Effector CD4-positive, alpha-beta T cell (primary cell): ENCODE measurements at regions not wholly inside any gene's neighbourhood (a gene's known extent, or its start where the extent isn't known, plus 50 kb on each side); places are given as distances from the start of the nearest gene placed in this dataset.

Experiments used
- DNase-seq: peaks from one replicate; pipeline ENCODE4 v3.0.0-alpha.2; 2020

DNA sequence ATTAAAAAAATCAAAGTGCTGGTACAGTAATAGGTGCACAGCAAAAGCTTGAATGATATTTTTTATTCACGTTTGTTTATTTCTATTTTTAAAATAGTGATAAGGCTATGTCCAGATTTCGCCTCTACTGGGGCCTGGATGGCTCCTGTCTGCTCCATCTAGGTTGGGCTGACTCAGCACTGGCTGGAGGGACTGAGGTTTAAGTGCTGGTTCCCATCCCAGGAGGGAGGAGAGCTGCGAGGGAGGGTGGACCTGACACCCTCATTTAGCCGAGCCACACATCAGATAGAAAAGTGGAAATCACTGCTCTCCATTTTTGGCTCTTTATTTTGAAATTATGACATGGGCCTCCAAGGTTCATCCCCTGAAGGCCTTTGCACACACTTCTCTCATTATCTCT, 95.4 kb upstream of the AGBL1 start:
- DNase-seq = no peak

DNA sequence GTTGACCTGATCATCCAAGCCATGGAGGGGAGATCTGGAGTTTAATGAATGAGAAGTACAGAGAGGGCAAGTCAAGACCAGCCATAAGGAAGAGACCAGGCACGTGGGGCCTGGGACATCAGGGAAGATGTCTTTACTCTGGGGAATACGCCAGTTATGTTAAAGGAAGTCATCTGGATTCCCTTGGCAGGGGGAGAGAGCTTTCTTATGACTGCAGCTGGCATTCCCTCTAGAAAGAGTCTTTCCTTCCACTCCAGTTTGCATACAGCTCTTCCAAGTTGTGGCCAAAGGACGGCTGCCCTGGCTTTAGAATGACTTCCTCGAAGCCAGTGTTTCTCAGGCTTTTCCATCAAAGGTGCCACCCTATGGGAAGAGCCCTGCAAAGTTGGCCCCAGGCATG, 93.6 kb upstream of the AGBL1 start:
- DNase-seq = no peak

DNA sequence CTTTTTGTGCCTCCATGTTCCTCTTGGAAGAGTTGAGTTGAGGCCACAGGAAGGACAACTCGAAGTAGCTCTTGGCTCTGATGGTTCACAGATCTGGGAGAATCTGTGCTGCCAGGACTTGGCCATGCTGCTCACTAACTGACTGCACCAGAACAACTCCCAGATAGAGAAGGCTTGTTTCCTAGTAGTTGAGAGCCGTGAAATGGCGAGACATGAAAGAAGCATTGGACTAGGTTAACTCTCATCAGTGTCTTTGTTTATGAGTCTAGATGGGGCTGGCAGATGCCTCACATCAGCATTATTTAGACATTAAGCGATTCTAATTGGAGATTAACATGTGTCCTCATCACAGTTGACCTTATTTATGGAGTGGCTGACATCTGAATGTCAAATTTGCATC, 92.9 kb upstream of the AGBL1 start:
- no peak for DNase-seq

DNA sequence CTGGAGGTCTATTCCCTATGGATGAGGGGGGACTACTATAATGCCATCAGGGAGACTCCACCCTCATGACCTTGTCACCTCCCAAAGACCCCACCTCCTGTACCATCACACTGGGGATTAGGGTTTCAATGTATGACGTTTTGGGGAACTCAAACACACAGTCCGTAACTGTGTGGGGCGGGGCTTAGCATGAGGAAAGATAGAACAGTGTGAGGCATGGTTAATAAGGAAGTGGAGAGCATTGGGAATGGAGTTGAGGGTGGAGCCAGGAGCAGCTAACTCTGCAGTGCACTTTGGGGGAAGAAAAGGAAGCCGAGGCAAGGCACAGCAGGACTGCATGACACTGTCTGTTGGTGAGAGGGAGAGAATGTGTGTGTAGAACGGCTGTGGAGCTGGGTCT, 90.9 kb upstream of the AGBL1 start:
- DNase-seq = no peak

DNA sequence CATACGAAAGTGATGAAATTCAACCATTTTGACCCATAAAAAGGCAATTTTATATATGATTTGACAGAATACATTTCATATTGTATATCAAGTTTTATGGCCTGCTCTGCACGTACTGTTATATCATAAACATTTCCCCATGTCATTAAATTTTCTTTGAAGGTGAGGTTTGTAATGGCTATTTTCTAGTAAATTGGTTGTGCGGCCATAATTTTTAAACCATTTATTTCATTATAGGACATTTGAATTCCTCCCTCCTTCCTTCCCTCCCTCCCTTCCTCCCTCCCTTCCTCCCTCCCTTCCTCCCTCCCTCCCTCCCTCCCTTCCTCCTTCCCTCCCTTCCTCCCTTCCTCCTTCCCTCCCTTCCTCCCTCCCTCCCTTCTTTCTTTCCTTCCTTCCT, 87.4 kb upstream of the AGBL1 start:
- DNase-seq = no peak

DNA sequence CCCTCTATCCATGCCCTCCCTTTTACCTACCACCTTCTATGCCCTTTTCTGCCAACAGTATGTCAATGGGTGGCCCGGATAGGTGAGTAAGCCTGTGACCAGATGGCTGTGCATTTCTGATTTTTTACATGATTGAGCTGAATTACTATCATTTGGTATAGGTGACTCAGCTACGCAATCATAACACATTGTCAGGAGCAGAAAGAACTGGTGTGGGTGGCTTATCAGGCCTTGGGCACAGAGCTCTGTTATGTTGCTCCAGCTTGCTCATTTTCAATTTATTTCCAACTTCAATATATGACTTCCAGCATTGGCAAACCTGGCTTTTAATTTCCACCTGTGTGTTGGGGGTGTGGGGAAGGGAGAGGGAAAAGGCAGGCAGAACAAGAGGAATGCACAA, 86.6 kb upstream of the AGBL1 start:
- no peak for DNase-seq

DNA sequence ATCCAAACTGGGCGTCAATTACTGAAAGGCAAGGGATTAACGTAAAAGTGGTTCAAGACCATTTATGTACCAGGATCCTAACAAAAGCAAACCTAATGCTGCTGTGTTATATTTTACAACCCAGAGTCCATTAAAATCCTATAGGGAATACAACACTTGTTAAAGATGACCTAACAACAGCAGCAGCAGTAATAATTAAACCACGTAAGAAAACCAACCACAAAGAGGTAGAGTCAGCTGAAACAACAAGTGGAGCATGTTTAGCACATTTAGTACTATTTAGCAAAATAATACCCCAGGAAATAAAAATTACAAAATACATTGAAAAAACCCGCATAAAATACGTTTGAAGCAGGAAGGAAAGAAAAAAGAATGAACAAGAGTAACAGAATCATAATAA, 82.1 kb upstream of the AGBL1 start:
- no peak for DNase-seq

DNA sequence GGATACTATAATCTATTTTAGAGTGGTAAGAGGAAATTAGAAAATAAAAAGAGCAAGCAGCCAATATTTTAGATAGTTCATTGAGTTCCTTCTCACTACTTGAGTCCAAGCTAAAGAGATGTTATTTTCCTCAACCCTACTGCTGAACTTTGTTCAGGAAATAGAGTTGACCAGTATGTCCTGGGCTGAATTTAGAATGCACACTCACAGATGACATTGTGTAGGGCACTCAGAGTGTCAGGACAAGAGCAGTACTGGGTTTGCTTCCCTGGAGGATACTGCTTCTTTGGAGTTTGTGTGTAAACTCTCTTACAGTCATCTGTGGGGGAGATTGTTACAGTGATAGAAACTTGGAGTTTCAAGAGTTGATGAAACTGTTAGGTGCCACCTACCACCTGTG, 80.0 kb upstream of the AGBL1 start:
- DNase-seq = no peak

DNA sequence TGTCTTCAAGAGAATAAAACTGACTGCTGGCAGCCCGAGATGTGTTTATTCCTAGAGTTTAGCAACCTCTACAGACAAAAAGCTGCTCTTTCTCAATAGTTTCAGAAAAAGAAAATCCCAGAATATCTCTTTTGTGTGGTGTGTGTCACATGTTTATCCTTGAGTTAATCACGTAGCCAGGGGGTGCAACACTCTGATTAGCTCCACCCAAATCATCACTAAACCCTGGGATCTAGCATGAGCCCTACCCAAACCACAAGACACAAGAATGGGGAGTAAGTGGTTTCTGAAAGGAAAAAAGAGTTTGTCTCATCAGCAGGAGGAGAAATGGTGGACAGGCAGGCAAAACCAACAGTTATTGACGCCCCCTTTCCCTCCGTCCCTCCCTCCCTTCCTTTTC, 78.5 kb upstream of the AGBL1 start:
- DNase-seq = no peak

DNA sequence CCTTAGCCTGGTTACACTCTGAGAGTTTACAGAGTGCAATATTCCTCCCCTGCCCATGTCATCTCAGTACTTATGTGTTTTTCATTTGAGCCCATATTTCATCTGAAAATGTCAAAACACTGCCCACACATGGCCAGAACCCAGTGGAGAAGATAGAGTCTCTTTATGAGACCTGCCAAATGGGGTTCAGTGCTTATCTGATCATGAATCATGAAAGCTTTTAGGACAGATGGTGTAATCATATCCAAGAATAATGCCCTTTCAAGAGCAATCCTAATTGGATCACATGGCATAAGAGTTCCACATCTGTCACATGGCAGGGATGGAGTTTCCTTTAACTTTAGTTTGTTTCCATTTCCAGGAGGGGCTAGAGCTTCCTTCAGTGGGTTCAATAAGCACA, 77.2 kb upstream of the AGBL1 start:
- DNase-seq = no peak

DNA sequence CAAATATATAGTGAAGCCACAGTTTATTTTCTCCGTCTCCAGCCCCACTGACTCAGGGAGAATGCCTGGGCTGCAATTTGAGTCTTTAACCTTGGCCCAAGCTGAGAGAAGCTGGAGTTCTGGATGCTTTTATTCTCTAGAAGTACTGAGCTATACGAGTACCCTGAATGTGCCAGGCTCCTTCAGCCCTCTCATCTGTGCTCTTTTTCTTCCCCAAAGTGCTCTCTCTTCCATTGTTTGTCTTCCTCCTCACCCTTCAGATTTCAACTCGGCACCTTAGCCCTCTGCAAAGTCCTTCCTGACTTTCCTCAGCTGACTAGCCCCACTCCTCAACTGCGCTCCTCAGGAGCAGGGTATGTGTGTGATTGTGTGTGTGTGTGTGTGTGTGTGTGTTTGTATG, 75.6 kb upstream of the AGBL1 start:
- no peak for DNase-seq

DNA sequence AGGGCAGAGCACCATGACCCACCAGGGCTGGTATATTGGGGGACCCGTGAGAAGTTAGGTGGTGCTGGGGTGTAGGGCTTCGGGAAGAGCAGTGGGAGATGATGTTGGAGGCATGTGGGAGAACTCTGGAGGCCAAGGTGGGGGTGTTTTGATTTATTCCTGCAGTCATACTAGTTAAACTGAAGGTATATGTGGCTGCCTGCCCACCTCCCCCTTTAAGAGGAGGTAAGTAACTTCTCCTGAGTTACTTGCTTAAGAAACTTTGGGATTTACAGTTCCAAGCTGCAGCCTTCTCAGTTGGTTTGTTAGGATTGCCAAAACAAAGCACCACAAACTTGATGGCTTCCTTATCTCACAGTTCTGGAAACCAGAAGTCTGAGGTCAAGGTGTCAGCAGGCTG, 73.1 kb upstream of the AGBL1 start:
- no peak for DNase-seq

DNA sequence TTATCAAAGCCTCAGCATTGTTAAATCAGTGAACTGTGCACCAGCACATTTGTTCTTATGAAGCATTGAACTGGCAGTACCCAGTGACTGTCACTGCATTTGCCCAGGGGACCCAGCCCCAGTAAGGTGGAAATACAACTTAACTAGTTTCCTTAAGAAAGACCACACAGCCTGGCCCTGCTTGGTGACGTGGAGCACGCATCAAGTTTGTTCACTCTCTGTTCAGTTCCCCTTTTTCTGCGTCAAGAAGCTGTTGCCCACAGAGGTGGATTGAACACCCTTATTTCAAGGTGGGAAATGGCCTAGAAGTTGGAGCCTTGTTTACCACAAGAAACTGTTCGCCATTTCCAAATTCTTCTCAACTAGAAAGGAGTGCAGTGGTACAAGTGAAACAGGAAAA, 69.9 kb upstream of the AGBL1 start:
- no peak for DNase-seq

DNA sequence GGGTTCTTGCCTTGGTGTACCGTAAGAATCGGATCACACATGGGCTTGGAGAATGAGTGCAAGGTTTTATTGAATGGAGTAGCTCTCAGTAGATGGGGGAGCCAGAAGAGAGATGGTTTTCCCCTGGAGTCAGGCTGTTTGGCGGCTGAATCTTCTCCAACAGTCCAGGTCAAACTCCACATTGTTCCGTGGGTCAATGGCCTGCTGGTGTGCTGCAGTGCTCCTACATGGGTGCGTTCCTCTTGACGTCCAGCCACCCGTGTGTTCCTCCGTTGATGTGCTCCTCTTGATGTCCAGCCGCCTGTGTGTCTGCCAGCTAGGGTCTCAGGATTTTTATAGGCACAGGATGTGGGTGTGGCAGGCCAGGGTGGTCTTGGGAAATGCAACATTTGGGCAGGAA, 69.3 kb upstream of the AGBL1 start:
- no peak for DNase-seq

DNA sequence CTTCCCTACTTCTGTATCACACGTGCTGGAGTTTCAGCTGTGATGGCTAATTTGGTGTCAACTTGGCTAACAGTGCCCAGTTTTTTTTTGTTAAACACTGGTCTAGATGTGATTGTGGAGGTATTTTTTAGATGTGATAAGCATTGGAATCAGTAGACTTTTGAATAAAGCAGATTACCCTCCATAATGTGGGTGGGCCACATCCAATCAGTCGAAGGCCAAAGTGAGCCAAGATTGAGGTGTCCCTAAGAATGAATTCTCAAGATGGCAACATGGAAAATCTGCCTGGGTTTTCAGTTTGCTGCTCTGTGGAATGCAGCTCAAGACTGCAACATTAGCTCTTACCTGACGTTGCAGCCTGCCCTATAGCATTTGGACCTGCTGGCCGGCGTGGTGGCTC, 68.8 kb upstream of the AGBL1 start:
- DNase-seq = no peak

DNA sequence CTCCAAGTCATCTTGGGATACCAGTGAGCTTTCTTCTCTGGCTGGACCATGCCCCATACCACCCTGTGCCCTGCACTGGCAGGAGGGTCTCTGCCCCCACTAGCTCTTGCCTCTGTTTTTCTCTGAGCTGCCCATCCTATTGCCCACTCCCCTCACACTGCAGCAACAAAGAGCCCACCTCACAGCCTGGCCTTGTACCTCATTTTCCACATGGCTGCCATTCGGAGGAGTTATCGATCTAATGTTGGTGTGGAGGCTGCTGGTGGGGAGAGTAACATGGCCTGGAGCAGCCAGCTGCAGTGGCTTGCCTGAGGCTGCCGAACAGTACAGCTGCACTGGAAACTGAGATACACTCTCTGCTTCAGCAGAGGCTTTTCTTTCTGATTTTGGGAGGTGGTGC, 65.7 kb upstream of the AGBL1 start:
- DNase-seq = no peak

DNA sequence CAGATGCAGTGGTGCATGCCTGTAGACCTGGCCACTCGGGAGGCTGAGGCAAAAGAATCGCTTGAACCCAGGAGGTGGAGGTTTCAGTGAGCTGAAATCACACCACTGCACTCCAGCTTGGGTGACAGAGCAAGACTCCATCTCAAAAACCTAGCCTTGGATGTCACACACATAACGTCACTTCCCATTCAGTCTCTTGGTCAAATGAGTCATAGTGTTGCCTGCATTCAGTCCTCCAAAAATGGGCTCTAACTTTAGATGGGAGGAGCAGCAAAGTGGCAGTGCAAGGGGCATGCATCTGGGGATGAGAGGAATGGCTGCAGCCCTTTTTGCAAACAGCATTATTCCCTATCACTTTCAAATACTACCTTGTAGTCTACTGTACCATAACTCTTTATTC, 62.9 kb upstream of the AGBL1 start:
- no peak for DNase-seq

DNA sequence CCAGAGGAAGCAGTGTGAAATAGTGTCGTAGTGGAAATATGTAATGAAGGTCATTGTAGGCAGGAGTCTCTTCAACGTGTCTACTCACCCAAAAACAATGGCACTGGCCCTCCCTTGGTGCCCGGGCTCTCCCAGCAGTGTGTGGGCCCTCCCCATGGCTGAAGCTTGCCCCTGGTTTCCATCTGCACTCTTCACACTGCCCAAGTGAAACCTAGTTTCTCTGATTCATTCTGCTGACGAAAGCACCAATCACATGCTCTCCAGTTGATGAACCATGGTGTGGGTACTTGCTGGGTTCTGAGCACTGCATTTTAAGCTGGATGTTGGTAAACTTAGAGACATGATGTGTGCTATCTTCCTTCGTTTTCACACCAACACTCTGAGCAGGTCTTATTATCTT, 61.0 kb upstream of the AGBL1 start:
- DNase-seq = no peak

DNA sequence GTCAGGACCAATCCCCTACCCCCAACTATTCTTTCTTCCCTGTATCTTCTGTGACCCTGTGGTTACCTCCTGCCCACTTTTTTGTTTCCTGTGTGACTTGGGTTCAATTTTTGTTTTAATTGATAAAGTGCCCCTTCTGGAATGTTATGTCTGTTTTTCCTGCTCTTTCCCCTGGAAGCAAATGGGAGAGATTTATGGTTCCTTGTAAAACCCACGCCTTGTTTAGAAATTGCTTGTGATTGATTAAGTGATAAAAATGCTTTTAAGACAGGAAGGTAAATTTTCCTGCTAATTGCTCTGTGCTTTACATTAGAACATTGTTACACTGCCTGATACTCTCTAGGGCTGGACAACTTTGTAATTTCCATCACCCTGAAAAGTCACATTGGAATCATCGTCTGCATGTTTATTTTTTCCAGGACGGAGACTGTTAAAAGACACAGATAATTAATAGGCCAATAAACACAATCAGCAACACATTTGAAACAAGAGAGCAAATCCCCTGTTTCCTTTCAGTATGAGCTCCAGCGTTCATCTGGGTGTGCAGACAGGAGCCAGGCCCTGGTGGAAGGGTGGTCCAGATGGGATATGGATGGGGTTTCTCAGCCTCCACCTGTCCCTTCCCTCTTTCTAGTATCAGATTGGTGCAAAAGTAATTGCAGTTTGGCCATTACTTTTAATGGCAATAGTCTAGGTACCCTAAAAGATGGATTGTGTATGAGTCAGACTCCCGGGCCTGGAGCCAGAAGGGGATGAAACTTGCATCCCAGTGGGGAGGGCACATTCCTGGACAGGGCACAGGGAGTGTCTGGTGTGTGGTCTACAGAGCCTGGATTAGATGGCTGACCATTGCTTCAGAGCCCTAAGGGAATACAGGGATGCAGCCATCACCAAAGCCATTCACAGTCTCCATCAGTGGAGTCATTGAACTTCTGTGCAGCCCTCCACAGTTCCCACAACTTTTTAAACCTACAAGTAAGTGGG, 58.1 kb upstream of the AGBL1 start:
- DNase-seq = no peak

DNA sequence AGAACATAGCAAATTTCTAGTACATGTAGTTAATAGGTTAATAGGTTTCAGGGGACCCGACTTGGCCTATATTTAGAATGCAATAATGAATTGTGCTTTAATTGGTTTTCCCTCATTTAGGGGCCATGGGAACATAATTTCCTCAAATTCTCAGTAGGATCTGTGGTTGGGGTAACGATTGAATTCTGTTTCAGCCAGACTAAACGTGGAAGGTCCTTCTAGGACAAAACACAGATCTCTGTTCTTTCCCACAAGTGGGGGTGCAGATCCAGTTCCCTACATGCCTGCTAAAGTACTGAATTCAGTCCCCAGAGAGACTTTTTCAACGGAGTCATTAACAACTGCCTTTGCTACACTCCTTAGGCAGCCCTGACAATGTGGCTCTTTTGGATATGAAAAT, 50.7 kb upstream of the AGBL1 start:
- no peak for DNase-seq
